ENCODE measurements at regions not wholly inside any gene's neighbourhood (a gene's known extent, or its start where the extent isn't known, plus 50 kb on each side); places are given as distances from the start of the nearest gene placed in this dataset.

DNA sequence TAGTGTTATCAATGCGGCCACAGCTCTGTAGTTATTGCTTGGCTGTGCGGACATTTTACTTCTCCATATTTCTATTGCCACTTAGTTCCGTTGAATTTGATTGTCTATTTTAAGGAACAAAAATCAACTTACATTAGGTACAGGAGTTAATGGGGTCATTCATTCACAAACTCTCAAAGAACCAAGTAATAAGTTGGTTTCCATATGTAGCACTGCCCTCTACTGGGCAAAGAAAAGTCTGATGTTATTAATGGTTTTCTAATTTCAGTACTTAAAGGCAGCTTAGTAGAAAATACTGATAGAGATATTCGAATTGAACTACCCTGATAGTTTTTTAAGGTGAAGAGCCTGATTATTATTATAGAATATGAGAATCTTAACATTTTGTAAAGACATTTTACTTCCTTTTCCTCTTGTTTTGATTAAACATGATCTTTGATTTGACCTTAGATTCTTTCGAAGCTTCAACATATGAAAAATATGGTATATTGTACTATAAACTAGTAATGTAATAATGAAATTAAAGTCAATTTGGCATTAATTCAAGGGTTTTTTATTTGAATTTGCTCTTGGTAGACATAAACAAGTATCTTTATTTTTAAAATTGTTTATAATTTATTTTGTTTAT lies 119.5 kb upstream of the CTNND2 start:
- TF ChIP-seq, protein P1, sequence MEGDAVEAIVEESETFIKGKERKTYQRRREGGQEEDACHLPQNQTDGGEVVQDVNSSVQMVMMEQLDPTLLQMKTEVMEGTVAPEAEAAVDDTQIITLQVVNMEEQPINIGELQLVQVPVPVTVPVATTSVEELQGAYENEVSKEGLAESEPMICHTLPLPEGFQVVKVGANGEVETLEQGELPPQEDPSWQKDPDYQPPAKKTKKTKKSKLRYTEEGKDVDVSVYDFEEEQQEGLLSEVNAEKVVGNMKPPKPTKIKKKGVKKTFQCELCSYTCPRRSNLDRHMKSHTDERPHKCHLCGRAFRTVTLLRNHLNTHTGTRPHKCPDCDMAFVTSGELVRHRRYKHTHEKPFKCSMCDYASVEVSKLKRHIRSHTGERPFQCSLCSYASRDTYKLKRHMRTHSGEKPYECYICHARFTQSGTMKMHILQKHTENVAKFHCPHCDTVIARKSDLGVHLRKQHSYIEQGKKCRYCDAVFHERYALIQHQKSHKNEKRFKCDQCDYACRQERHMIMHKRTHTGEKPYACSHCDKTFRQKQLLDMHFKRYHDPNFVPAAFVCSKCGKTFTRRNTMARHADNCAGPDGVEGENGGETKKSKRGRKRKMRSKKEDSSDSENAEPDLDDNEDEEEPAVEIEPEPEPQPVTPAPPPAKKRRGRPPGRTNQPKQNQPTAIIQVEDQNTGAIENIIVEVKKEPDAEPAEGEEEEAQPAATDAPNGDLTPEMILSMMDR (conservative IDR thresholded peaks at IDR 0.05 in 1 of 2, IDR thresholded peaks at IDR 0.05 in 1 of 2; ENCODE audit: low read depth in 1 of 2, low read length in 2 of 2): peak in 1 of 2 donors; percentile 41
- TF ChIP-seq EZH2 (IDR thresholded peaks at IDR 0.05; ENCODE audit: low read length, missing control alignments): no peak

Measured in fibroblast of lung (primary cell).